Astrocyte of the spinal cord (primary cell): ENCODE measurements at regions not wholly inside any gene's neighbourhood (a gene's known extent, or its start where the extent isn't known, plus 50 kb on each side); places are given as distances from the start of the nearest gene placed in this dataset.

Experiments
- DNase-seq: peaks from one replicate; pipeline ENCODE4 v3.0.0; 2011; ENCODE audit warnings: low read depth, low spot score
- H3K4me3 ChIP-seq: 2 replicates; pipeline ENCODE4 v1.5.1; 2011; ENCODE audit warnings: low read depth, mild to moderate bottlenecking, low read length, moderate library complexity
- in situ Hi-C: cut with HindIII; loops from 2 replicates; pipeline ENCODE4 v1.10.0; 2017; ENCODE audit warnings: low sequenced_read_pairs
- TF ChIP-seq, protein P1 (sequence below): IDR thresholded peaks from 2 replicates; pipeline ENCODE4 v1.5.1; 2012; ENCODE audit warnings: low read depth, mild to moderate bottlenecking, low read length, inconsistent platforms

DNA sequence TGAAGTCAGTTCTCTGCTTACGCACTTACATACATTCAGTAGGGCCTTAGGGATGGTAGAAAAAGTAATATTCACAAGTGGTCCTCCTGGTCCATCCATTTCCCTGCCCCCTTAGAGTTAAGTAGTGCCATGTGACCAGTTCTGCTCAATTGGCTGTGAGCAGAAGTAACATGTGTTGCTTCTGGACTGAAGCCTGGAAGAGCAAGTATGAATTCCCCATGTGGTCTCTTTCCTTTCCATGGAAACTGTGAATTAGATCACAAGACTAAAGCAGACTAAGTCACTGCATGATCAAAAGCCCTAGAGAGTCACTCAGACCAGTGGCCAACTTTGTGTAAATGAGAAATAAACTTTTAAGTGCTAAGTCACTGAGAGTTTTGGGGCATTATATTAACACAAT is 341.7 kb upstream of the CADM1 start:
- no peak overlapping the region for H3K4me3 ChIP-seq
- no peak for DNase-seq
- in situ Hi-C loops: no loop called here
- TF ChIP-seq, protein P1, sequence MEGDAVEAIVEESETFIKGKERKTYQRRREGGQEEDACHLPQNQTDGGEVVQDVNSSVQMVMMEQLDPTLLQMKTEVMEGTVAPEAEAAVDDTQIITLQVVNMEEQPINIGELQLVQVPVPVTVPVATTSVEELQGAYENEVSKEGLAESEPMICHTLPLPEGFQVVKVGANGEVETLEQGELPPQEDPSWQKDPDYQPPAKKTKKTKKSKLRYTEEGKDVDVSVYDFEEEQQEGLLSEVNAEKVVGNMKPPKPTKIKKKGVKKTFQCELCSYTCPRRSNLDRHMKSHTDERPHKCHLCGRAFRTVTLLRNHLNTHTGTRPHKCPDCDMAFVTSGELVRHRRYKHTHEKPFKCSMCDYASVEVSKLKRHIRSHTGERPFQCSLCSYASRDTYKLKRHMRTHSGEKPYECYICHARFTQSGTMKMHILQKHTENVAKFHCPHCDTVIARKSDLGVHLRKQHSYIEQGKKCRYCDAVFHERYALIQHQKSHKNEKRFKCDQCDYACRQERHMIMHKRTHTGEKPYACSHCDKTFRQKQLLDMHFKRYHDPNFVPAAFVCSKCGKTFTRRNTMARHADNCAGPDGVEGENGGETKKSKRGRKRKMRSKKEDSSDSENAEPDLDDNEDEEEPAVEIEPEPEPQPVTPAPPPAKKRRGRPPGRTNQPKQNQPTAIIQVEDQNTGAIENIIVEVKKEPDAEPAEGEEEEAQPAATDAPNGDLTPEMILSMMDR: no peak

GRCh38 chr11:115843685-115844084 is 339.5 kb upstream of the CADM1 start:
- TF ChIP-seq, protein P1: no peak
- in situ Hi-C loops: no loop called here

GRCh38 chr11:115843111-115843510 is 338.9 kb upstream of the CADM1 start:
- DNase-seq: no peak
- H3K4me3 ChIP-seq: no peak overlapping the region
- TF ChIP-seq, protein P1: no peak
- in situ Hi-C loops: no loop called here

More at GRCh38 chr11:115843685-115844084, 339.5 kb upstream of the CADM1 start:
- no peak overlapping the region for H3K4me3 ChIP-seq
- no peak for DNase-seq

DNA sequence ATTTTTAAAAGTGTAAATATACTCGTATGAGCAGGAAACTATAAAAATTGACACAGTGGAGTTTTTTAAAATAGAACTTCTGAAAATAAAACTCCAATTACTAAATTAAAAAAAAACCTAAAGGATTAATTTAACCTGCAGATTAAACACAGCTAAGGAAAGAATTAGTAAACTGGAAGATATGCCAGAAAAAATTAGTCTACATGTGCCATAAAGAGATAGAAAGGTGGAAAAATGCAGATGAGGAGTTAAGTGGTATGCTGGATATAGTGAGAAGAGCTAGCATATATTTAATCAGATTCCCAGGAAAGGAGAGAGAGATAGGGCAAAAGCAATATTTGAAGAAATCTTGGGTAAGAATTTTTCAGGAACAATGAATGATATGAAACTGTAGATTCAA is 315.8 kb upstream of the CADM1 start:
- H3K4me3 ChIP-seq: no peak overlapping the region
- TF ChIP-seq, protein P1: no peak
- no peak for DNase-seq
- in situ Hi-C loops: no loop called here

GRCh38 chr11:115819014-115819413 is 314.8 kb upstream of the CADM1 start:
- no peak overlapping the region for H3K4me3 ChIP-seq
- in situ Hi-C loops: no loop called here
- TF ChIP-seq, protein P1: no peak
- DNase-seq: no peak

DNA sequence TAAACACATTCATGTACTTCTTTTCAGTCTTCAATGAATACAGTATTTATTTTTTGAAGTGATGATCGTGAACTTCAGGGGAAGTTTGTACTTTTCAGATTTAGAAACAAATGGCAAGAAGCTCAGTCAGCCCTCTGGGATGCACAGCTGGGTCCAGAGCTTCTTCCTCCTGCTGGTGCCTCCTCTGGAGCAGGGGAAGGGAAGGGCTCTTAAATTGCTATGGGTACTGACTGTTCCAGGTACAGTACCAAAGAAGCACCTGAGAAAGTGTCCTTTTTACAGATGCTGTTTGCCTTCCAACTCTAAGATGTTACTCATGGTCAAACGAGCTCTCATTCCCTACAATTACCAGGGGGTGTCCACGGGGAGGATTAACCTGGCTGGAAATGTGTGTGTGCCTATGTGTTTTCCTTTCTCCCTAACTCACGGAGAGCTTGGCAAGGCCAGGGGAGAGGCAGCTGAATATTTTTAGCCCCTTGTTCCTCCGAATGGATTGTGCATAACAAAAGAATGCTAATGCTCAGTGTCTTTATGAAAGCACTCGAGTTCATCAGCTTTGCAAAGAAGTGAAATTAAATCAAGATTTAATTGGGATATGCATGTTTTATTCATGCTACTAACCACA is 313.7 kb upstream of the CADM1 start:
- TF ChIP-seq, protein P1: no peak
- no peak for DNase-seq
- in situ Hi-C loops: no loop called here
- no peak overlapping the region for H3K4me3 ChIP-seq
